Pancreas (tissue), 10 donors: ENCODE measurements at regions not wholly inside any gene's neighbourhood (a gene's known extent, or its start where the extent isn't known, plus 50 kb on each side); places are given as distances from the start of the nearest gene placed in this dataset.
A peak's percentile ranks its signal among the peaks of the same experiment; 100 is the strongest.

Experiments
- ATAC-seq, 4 donors: fragments of 200-7000 bp; cut with Tn5 transposase; one replicate each; pipeline versions ENCODE4 v1.8.0 to v1.9.1; 2020; ENCODE audit warnings: mild to moderate bottlenecking in 4 of 4, moderate library complexity in 4 of 4
- DNase-seq, 6 donors: peaks; one replicate each; pipeline ENCODE4 v3.0.0-alpha.2; 2020
- FAIRE-seq: peaks from 2 replicates; lab custom pipeline; 2012; peaks lifted over from hg19 to GRCh38; lab: Jason Lieb, UNC
- H3K27ac ChIP-seq, 4 donors: fragments of 200-600 bp; sonication (generic); 1 replicate in 3 of 4; 2 replicates in 1 of 4; pipeline versions ENCODE4 v1.5.0 to v1.8.0; 2020
- H3K27me3 ChIP-seq, 4 donors: fragments of 200-600 bp; one replicate each; pipeline ENCODE4 v1.8.0; 2021
- H3K36me3 ChIP-seq, 3 donors: fragments of 200-600 bp; sonication (generic) in 1 of 3; one replicate each; pipeline versions ENCODE4 v1.5.0 to v1.8.0; 2020 to 2021
- H3K4me1 ChIP-seq, 3 donors: fragments of 200-600 bp; one replicate each; pipeline ENCODE4 v1.8.0; 2021
- H3K4me3 ChIP-seq, 4 donors: fragments of 200-600 bp; sonication (generic) in 2 of 4; one replicate each; pipeline versions ENCODE4 v1.5.0 to v1.8.0; 2020 to 2021
- H3K9me3 ChIP-seq, 4 donors: fragments of 200-600 bp; one replicate each; pipeline ENCODE4 v1.8.0; 2021
- whole genome bisulfite sequencing, 2 donors: extraction: QIAGEN DNeasy Blood & Tissue Kit; methylation state at CpG; one replicate each; pipeline ENCODE4 v1.1.7; 2013; 5-methylcytosine and 5-hydroxymethylcytosine counted together
- intact Hi-C, 3 donors: fragments of 100-400 bp; cut with DNase I; formaldehyde crosslinking; loops; one replicate each; pipeline versions ENCODE4 v1.11.1 to v1.14.2; 2022
- TF ChIP-seq, protein P1 (sequence below), 4 donors: fragments of 200-600 bp; sonication (generic) in 3 of 4; IDR thresholded peaks; one replicate each; pipeline versions ENCODE4 v1.5.0 to v1.8.0; 2021; ENCODE audit warnings: antibody characterized with exemption in 4 of 4
- donor health status: healthy with polysubstance abuse.
- donor health status: DM: no; HTN: no; CAD: no; lungs with moderate emphysema.
- donor health status: DM: no; HTN: no; CAD: no.
- donor health status: control.
- donor health status: control.
- donor health status: Bipolar disorder and iron deficiency.
- donor health status: DM: yes; HTN: yes; CAD: no.
- donor health status: DM: no; HTN: no; CAD: no.
- donor health status: DM: no; HTN: no; CAD: no.
- donor health status: DM: yes; HTN: yes; CAD: no.

- TF ChIP-seq, protein P1, sequence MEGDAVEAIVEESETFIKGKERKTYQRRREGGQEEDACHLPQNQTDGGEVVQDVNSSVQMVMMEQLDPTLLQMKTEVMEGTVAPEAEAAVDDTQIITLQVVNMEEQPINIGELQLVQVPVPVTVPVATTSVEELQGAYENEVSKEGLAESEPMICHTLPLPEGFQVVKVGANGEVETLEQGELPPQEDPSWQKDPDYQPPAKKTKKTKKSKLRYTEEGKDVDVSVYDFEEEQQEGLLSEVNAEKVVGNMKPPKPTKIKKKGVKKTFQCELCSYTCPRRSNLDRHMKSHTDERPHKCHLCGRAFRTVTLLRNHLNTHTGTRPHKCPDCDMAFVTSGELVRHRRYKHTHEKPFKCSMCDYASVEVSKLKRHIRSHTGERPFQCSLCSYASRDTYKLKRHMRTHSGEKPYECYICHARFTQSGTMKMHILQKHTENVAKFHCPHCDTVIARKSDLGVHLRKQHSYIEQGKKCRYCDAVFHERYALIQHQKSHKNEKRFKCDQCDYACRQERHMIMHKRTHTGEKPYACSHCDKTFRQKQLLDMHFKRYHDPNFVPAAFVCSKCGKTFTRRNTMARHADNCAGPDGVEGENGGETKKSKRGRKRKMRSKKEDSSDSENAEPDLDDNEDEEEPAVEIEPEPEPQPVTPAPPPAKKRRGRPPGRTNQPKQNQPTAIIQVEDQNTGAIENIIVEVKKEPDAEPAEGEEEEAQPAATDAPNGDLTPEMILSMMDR (IDR thresholded peaks at IDR 0.05): no peak
- FAIRE-seq (no peak), ATAC-seq (peak; percentile 24 to 47 (median 38)), DNase-seq (peak in 1 of 6 donors; percentile 43)
- Histone ChIP-seq H3K4me3 (no peak overlapping the region), H3K4me1 (peaks cover 8 to 32% (median 14%) of the 10 kb centered on the region in 3 donors), H3K9me3 (no peaks in the 10 kb centered on the region), H3K36me3 (no peaks in the 10 kb centered on the region), H3K27me3 (no peaks in the 10 kb centered on the region), H3K27ac (peak overlapping the region; percentile 68 to 93 (median 88))
- WGBS, 2 donors: 57 to 58% methylated on average over 3 of the region's 3 CpGs
- intact Hi-C loops: no loop called here
Measured at GRCh38 chr15:62896380-62896866, 146.1 kb upstream of the TPM1 start.

DNA sequence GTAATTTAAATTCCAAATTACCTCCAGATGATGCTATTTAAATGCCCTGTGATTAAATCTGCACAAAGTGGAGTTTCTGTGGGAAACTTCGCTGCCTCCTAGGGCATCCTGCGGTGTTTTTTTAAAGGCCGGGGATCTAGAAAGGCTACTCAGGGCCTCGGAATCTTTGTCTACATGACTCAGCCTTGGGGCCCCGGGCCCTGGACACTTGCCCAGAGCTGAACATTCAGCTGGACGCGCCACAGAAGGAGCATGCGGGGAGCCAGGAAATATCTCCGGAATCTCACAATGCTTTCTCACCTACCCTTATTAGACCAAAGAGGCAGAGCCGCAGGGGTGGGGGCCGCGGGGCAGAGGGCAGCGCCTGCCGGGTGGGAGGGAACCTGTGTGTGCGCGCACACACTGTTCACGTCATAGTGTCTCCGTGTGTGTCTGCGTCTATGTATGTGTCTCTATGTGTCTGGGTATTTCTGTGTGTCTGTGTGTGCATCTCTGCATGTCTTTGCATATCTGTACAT is 145.5 kb upstream of the TPM1 start:
- H3K27ac ChIP-seq: peak overlapping the region; percentile 68 to 93 (median 88)
- H3K4me3 ChIP-seq: peak overlapping the region in 1 of 4 donors; percentile 12
- WGBS, 2 donors: 15 to 19% methylated on average over 19 of the region's 19 CpGs
- ATAC-seq (peak; percentile 88 to 93 (median 92)), FAIRE-seq (peak; percentile 26), DNase-seq (peak; percentile 84 to 95 (median 92))
- no peaks in the 10 kb centered on the region for H3K9me3 ChIP-seq
- no peaks in the 10 kb centered on the region for H3K36me3 ChIP-seq
- intact Hi-C loops: no loop called here
- TF ChIP-seq, protein P1 (IDR thresholded peaks at IDR 0.05): no peak
- H3K4me1 ChIP-seq: peaks cover 8 to 32% (median 14%) of the 10 kb centered on the region in 3 donors
- no peaks in the 10 kb centered on the region for H3K27me3 ChIP-seq

DNA sequence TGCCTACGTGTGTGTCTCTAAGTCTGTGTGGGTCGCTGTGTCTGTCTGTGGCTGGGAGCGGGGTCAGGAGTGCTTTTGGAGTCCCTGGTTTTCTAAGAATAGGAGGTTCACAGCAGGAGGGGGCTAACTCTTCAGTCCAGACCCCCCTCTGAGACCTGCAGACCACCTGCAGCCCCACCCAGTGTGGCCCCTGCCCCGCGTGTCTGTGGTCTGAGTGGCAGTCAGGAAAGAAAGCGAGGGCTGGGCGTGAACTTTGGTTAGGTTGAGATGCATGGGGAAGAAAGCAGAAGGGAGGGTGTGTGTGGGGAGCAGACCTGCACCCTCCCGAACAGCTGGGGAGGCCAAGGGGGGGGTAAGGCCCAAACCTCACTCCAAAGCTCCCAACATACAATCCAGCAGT is 144.9 kb upstream of the TPM1 start:
- Histone ChIP-seq H3K27me3 (no peaks in the 10 kb centered on the region), H3K4me1 (peaks cover 8 to 32% (median 14%) of the 10 kb centered on the region in 3 donors), H3K36me3 (no peaks in the 10 kb centered on the region), H3K27ac (peak overlapping the region; percentile 68 to 93 (median 88)), H3K4me3 (no peak overlapping the region), H3K9me3 (no peaks in the 10 kb centered on the region)
- intact Hi-C loops: no loop called here
- ATAC-seq: no peak
- WGBS, 2 donors: 82 to 84% methylated on average over 8 of the region's 8 CpGs
- no peak for DNase-seq
- TF ChIP-seq, protein P1 (IDR thresholded peaks at IDR 0.05): no peak
- no peak for FAIRE-seq

GRCh38 chr15:62899090-62899493 is 143.5 kb upstream of the TPM1 start:
- TF ChIP-seq, protein P1 (IDR thresholded peaks at IDR 0.05): no peak
- H3K27ac ChIP-seq: peak overlapping the region in 2 of 4 donors; percentile 25 to 31
- FAIRE-seq (no peak), DNase-seq (peak in 1 of 6 donors; percentile 52), ATAC-seq (peak in 3 of 4 donors; percentile 3 to 36 (median 33))
- H3K4me3 ChIP-seq: no peak overlapping the region
- no peaks in the 10 kb centered on the region for H3K27me3 ChIP-seq
- H3K36me3 ChIP-seq: no peaks in the 10 kb centered on the region
- no peaks in the 10 kb centered on the region for H3K9me3 ChIP-seq
- WGBS, 2 donors: 37 to 46% methylated on average over 2 of the region's 2 CpGs
- H3K4me1 ChIP-seq: peaks cover 13 to 43% (median 19%) of the 10 kb centered on the region in 3 donors
- intact Hi-C loops: no loop called here
